ENCODE measurements at regions not wholly inside any gene's neighbourhood (a gene's known extent, or its start where the extent isn't known, plus 50 kb on each side); places are given as distances from the start of the nearest gene placed in this dataset.

GRCh38 chr10:89857431-89858042 is 156.1 kb downstream of the KIF20B start:
- Histone ChIP-seq H3K9ac (ENCODE audit: low read depth, low read length) (no peak overlapping the region), H3K9me3 (ENCODE audit: control insufficient read depth, insufficient read depth, low read length) (no peaks in the 10 kb centered on the region), H3K4me3 (ENCODE audit: low read depth, low read length) (no peak overlapping the region), H3K27me3 (ENCODE audit: control insufficient read depth, insufficient read depth, low read length) (no peaks in the 10 kb centered on the region), H3K36me3 (ENCODE audit: control insufficient read depth, insufficient read depth, low read length) (no peaks in the 10 kb centered on the region), H3K4me1 (ENCODE audit: control insufficient read depth, insufficient read depth, low read length) (peaks cover 3% of the 10 kb centered on the region)

- Histone ChIP-seq H3K9ac (ENCODE audit: low read depth, low read length) (no peak overlapping the region), H3K27me3 (ENCODE audit: control insufficient read depth, insufficient read depth, low read length) (no peaks in the 10 kb centered on the region), H3K9me3 (ENCODE audit: control insufficient read depth, insufficient read depth, low read length) (no peaks in the 10 kb centered on the region), H3K4me3 (ENCODE audit: low read depth, low read length) (no peak overlapping the region), H3K4me1 (ENCODE audit: control insufficient read depth, insufficient read depth, low read length) (peaks cover 3% of the 10 kb centered on the region), H3K36me3 (ENCODE audit: control insufficient read depth, insufficient read depth, low read length) (no peaks in the 10 kb centered on the region)
Observed at GRCh38 chr10:89861199-89861573, 159.8 kb downstream of the KIF20B start.

GRCh38 chr10:89861584-89862301 is 160.4 kb downstream of the KIF20B start:
- no peak overlapping the region for H3K4me3 ChIP-seq (ENCODE audit: low read depth, low read length)
- no peak overlapping the region for H3K9ac ChIP-seq (ENCODE audit: low read depth, low read length)
- no peaks in the 10 kb centered on the region for H3K9me3 ChIP-seq (ENCODE audit: control insufficient read depth, insufficient read depth, low read length)
- H3K36me3 ChIP-seq (ENCODE audit: control insufficient read depth, insufficient read depth, low read length), result no peaks in the 10 kb centered on the region
- H3K27me3 ChIP-seq (ENCODE audit: control insufficient read depth, insufficient read depth, low read length), result no peaks in the 10 kb centered on the region
- peaks cover 3% of the 10 kb centered on the region for H3K4me1 ChIP-seq (ENCODE audit: control insufficient read depth, insufficient read depth, low read length)

- Histone ChIP-seq H3K36me3 (ENCODE audit: control insufficient read depth, insufficient read depth, low read length) (no peaks in the 10 kb centered on the region), H3K4me1 (ENCODE audit: control insufficient read depth, insufficient read depth, low read length) (peaks cover 3% of the 10 kb centered on the region), H3K27me3 (ENCODE audit: control insufficient read depth, insufficient read depth, low read length) (no peaks in the 10 kb centered on the region), H3K9me3 (ENCODE audit: control insufficient read depth, insufficient read depth, low read length) (no peaks in the 10 kb centered on the region), H3K9ac (ENCODE audit: low read depth, low read length) (no peak overlapping the region), H3K4me3 (ENCODE audit: low read depth, low read length) (no peak overlapping the region)
Observed at GRCh38 chr10:89867964-89868363, 166.6 kb downstream of the KIF20B start.

- Histone ChIP-seq H3K4me3 (ENCODE audit: low read depth, low read length) (no peak overlapping the region), H3K27me3 (ENCODE audit: control insufficient read depth, insufficient read depth, low read length) (no peaks in the 10 kb centered on the region), H3K36me3 (ENCODE audit: control insufficient read depth, insufficient read depth, low read length) (no peaks in the 10 kb centered on the region), H3K9ac (ENCODE audit: low read depth, low read length) (no peak overlapping the region), H3K9me3 (ENCODE audit: control insufficient read depth, insufficient read depth, low read length) (no peaks in the 10 kb centered on the region), H3K4me1 (ENCODE audit: control insufficient read depth, insufficient read depth, low read length) (peaks cover 3% of the 10 kb centered on the region)
Observed at GRCh38 chr10:89869180-89869579, 167.8 kb downstream of the KIF20B start.

- H3K27me3 ChIP-seq (ENCODE audit: control insufficient read depth, insufficient read depth, low read length), result no peaks in the 10 kb centered on the region
- H3K36me3 ChIP-seq (ENCODE audit: control insufficient read depth, insufficient read depth, low read length), result no peaks in the 10 kb centered on the region
- no peak overlapping the region for H3K4me3 ChIP-seq (ENCODE audit: low read depth, low read length)
- no peaks in the 10 kb centered on the region for H3K9me3 ChIP-seq (ENCODE audit: control insufficient read depth, insufficient read depth, low read length)
- peaks cover 3% of the 10 kb centered on the region for H3K4me1 ChIP-seq (ENCODE audit: control insufficient read depth, insufficient read depth, low read length)
- no peak overlapping the region for H3K9ac ChIP-seq (ENCODE audit: low read depth, low read length)
Observed at GRCh38 chr10:89869592-89870156, 168.3 kb downstream of the KIF20B start.

- no peaks in the 10 kb centered on the region for H3K36me3 ChIP-seq (ENCODE audit: control insufficient read depth, insufficient read depth, low read length)
- H3K4me3 ChIP-seq (ENCODE audit: low read depth, low read length), result no peak overlapping the region
- H3K9me3 ChIP-seq (ENCODE audit: control insufficient read depth, insufficient read depth, low read length), result no peaks in the 10 kb centered on the region
- no peak overlapping the region for H3K9ac ChIP-seq (ENCODE audit: low read depth, low read length)
- H3K4me1 ChIP-seq (ENCODE audit: control insufficient read depth, insufficient read depth, low read length), result peaks cover 3% of the 10 kb centered on the region
- H3K27me3 ChIP-seq (ENCODE audit: control insufficient read depth, insufficient read depth, low read length), result no peaks in the 10 kb centered on the region
Observed at GRCh38 chr10:89870936-89871335, 169.5 kb downstream of the KIF20B start.

GRCh38 chr10:89873055-89873454 is 171.7 kb downstream of the KIF20B start:
- Histone ChIP-seq H3K4me1 (ENCODE audit: control insufficient read depth, insufficient read depth, low read length) (no peaks in the 10 kb centered on the region), H3K4me3 (ENCODE audit: low read depth, low read length) (no peak overlapping the region), H3K9me3 (ENCODE audit: control insufficient read depth, insufficient read depth, low read length) (no peaks in the 10 kb centered on the region), H3K36me3 (ENCODE audit: control insufficient read depth, insufficient read depth, low read length) (no peaks in the 10 kb centered on the region), H3K27me3 (ENCODE audit: control insufficient read depth, insufficient read depth, low read length) (no peaks in the 10 kb centered on the region), H3K9ac (ENCODE audit: low read depth, low read length) (no peak overlapping the region)

- H3K36me3 ChIP-seq (ENCODE audit: control insufficient read depth, insufficient read depth, low read length), result no peaks in the 10 kb centered on the region
- H3K27me3 ChIP-seq (ENCODE audit: control insufficient read depth, insufficient read depth, low read length), result no peaks in the 10 kb centered on the region
- no peaks in the 10 kb centered on the region for H3K9me3 ChIP-seq (ENCODE audit: control insufficient read depth, insufficient read depth, low read length)
- no peaks in the 10 kb centered on the region for H3K4me1 ChIP-seq (ENCODE audit: control insufficient read depth, insufficient read depth, low read length)
- H3K4me3 ChIP-seq (ENCODE audit: low read depth, low read length), result no peak overlapping the region
- H3K9ac ChIP-seq (ENCODE audit: low read depth, low read length), result no peak overlapping the region
Observed at GRCh38 chr10:89875557-89875956, 174.2 kb downstream of the KIF20B start.

- no peak overlapping the region for H3K4me3 ChIP-seq (ENCODE audit: low read depth, low read length)
- no peaks in the 10 kb centered on the region for H3K4me1 ChIP-seq (ENCODE audit: control insufficient read depth, insufficient read depth, low read length)
- no peak overlapping the region for H3K9ac ChIP-seq (ENCODE audit: low read depth, low read length)
- H3K36me3 ChIP-seq (ENCODE audit: control insufficient read depth, insufficient read depth, low read length), result no peaks in the 10 kb centered on the region
- no peaks in the 10 kb centered on the region for H3K27me3 ChIP-seq (ENCODE audit: control insufficient read depth, insufficient read depth, low read length)
- no peaks in the 10 kb centered on the region for H3K9me3 ChIP-seq (ENCODE audit: control insufficient read depth, insufficient read depth, low read length)
Observed at GRCh38 chr10:89879121-89879520, 177.7 kb downstream of the KIF20B start.

- Histone ChIP-seq H3K36me3 (ENCODE audit: control insufficient read depth, insufficient read depth, low read length) (no peaks in the 10 kb centered on the region), H3K27me3 (ENCODE audit: control insufficient read depth, insufficient read depth, low read length) (no peaks in the 10 kb centered on the region), H3K9ac (ENCODE audit: low read depth, low read length) (no peak overlapping the region), H3K9me3 (ENCODE audit: control insufficient read depth, insufficient read depth, low read length) (no peaks in the 10 kb centered on the region), H3K4me3 (ENCODE audit: low read depth, low read length) (no peak overlapping the region), H3K4me1 (ENCODE audit: control insufficient read depth, insufficient read depth, low read length) (peaks cover 11% of the 10 kb centered on the region)
Observed at GRCh38 chr10:89887406-89887805, 186.0 kb downstream of the KIF20B start.

- Histone ChIP-seq H3K27me3 (ENCODE audit: control insufficient read depth, insufficient read depth, low read length) (no peaks in the 10 kb centered on the region), H3K9me3 (ENCODE audit: control insufficient read depth, insufficient read depth, low read length) (no peaks in the 10 kb centered on the region), H3K9ac (ENCODE audit: low read depth, low read length) (no peak overlapping the region), H3K36me3 (ENCODE audit: control insufficient read depth, insufficient read depth, low read length) (no peaks in the 10 kb centered on the region), H3K4me3 (ENCODE audit: low read depth, low read length) (no peak overlapping the region), H3K4me1 (ENCODE audit: control insufficient read depth, insufficient read depth, low read length) (peaks cover 11% of the 10 kb centered on the region)
Observed at GRCh38 chr10:89887830-89888229, 186.4 kb downstream of the KIF20B start.
